IPS-NIHi7 (cell line): ENCODE measurements at regions not wholly inside any gene's neighbourhood (a gene's known extent, or its start where the extent isn't known, plus 50 kb on each side); places are given as distances from the start of the nearest gene placed in this dataset.

Source experiments
- DNase-seq: peaks from one replicate; pipeline ENCODE4 v3.0.0; 2012; ENCODE audit warnings: mixed read lengths; ENCODE audit errors: extremely low spot score

DNA sequence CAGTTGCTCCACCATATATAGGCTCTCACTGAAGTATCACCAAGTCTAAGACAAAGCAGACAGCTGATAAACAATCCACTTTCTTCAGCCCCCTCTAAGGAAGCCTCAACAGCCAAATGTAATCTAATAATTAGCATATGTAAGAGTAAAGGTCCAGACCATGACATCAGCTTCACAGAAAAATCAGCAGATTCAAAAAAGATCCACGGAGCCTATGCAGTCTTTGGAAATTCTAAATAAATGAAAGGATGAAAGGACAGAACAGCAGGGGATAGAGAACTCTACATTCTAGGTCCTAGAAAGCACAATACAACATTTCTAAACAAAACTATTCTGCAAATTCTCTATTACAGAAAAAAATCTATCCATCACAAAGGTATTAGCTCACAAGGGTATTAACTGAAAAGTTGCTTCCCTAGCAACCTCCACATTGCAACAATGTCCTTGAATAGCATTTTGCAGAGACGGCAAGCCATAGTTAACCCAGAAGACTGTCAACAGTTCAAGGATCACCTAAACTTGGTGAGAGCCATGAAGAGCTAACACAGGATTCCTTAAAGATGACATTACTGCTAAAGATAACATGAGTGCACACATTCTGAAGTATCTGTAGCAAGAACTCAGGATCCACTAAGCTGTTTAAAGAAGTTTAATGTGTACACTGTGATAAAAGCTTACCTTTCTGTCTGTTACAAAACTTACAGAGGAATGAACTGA is 74.3 kb downstream of the SIPA1L2 start:
- DNase-seq: no peak

DNA sequence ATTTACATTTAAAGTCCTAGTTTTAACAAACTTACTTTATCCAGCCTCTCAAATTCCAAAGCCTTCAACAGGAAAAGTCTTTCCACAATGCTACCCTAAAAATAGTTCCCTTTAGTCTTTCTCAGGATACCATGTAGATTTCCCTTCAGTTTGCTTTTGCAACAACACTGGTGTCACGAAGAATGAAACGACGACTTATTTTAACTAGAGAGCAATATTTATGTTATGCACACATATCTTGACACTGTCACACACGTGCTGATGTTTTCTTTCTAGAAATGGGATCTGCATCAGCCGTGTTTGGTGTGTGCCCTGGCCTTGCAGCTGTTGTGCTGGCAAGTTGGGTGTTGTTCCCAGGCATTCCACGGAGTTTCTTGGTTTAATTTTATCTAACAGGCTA is 75.5 kb downstream of the SIPA1L2 start:
- DNase-seq: no peak

DNA sequence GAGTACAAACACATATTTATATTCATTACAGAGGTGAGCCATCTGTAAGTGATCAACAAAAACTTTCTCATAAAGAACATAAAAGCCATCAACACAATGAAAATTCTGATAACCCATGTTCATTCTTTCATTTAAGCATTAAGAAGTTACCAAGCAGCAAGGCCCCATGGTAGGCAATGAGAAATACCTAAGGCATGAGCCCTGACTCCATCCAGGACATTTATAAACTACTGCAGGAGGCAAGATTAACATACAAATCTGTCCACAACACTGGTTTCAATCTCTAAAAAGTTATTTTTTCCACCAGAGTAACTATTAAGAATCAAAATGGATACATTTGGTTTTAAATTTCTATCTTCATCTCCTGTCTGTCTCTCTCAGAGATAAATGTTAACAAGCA is 76.1 kb downstream of the SIPA1L2 start:
- no peak for DNase-seq

DNA sequence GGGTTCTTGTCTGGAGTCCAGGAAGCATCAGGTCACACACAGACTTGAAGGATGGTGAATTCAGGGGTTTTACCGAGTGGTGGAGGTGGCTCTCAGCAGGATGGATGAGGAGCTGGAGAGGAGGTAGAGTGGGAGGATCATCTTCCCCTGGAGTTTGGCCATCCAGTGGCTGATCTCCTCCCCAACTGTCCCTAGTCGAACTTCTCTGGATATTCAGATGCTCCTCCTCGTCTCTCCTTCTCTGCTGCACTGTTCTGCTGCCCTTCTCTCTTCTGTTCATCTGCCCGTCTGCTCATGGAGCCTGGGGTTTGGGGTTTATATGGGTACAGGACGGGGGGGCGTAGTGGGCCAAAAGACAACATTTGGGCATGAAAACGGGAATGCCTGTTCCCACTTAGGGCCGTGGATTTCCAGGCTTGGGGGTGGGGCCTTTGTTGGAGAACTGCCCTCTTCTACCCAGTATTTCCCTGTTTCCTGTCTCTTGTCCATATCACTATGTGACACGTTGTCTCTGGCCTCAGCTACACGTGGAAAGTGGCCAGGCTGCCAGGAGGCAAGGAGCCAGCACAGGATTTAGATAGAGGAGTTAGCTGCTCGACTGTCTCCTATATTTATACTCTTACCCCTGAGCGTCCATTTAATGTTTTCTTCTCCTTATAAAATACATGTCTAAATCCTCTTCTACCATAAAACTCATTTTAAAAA is 76.7 kb downstream of the SIPA1L2 start:
- no peak for DNase-seq

DNA sequence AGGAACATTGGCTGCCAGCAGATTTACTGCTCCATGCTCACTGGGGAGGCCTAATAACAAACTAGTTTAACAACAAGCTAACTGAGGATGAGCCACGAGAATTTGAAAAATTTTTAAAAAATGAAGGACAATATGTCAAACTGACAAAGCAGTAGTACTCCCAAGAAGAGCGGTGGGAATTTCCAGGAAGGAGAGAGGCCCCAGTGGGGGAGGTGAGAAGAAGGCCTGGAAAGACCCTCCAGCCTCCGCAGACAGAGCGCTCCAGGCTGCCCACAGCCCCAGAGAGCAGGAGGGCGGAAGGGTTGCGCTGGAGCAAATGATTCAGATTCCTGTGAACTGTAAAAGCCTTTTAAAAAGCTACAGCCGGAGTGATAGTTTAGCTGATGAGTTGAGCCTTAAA is 78.5 kb downstream of the SIPA1L2 start:
- DNase-seq: no peak

DNA sequence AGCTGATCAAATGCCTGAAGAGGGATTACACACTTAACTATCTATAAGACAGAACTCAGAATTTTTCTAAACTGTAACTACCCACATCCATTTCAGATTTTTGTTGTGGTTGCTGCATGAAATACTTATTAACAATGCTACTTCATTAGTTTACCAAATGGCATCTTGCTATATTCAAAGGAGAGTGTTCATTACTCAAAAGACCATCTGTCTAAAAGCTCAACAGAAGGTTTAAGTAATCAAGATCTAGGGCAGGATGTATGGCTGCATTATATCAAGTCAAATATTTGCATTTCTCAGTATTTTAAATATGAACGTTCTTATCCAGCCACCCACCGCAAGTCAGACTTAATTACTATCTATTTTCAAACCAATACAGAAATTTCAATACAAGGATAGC is 79.9 kb downstream of the SIPA1L2 start:
- no peak for DNase-seq

DNA sequence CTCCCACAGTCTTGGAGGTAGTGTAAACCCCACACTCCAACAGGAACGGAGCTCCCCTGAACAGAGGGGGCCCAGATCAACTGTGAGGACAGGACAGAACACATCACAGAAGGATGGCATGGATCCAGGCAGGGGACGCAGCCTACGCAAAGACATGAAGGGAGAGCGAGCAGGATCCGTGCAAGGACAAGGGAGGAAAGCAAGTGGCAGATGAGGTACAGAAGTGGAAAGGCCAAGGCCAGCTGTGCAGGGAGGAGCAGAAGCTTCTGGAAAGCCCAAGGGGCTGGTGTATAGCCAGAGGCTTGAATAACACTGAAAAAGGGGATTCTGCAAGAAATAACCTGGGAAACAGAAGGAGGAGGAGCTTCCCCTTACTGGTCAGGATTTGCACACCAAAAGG is 81.2 kb downstream of the SIPA1L2 start:
- DNase-seq: no peak

DNA sequence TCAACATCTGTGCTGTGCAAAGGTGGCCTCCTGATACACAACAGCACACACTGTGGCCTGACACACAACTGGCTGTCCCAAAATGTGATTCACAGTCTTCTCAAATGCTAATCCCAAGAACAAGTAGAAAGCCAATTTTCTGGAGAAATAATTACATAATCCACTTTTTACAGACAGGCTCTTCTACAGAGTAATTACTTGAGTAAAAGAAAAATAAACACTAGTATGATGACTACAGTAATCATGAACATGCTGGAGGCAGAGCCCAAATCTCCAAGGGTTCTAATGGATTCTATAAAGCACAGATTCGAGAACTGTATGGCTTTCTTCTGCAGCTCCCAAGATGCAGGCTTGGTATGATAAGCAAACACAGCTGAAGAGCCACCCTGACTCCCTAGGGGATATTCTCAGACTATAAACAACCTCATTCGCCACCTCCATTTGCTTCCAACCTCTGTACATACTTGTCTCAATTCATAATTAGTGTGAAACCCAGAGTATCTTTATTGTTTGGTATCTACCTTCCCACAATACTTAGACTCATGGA is 81.9 kb downstream of the SIPA1L2 start:
- no peak for DNase-seq

DNA sequence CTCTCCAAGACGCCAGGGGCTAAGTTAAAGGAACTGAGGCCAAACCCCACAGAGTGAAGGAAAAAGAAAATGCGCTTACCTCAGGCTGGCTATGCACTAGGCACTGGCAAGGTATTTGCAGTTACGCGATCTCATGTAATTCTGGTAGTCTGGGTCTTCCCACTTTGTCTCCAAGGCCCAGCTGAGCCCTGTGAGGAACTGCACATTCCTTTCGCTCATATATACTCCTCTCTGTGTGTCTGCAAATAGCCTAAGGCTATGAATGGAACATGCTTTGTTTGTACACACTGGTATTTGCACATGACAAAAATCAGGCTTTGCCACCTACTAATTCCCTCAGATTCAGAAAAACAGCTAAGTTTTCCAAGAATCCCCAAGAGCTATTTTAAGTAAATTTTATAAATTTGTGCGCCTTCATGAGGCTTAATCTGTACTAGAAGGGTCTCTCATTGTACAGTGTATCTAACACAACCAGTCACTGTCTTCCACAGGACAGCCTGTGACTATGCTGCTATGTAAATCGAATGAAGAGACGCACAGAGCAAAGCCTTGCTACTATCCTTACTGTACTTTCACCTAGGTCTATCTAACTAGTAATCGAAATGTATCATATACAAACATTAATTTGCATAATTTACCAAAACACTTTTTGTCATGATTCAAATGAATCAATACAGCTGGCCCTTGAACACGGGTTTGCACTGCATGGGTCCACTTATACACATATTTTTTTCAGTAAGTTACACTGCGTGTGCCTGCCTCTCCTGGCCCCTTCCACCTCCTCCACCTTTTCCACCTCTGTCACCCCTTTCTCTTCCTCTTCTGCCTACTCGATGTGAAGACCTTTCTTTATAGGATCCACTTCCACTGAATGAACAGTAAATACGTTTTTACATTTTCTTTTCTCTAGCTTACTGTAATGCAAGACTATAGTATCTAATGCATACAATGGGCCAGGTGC is 87.0 kb downstream of the SIPA1L2 start:
- no peak for DNase-seq

DNA sequence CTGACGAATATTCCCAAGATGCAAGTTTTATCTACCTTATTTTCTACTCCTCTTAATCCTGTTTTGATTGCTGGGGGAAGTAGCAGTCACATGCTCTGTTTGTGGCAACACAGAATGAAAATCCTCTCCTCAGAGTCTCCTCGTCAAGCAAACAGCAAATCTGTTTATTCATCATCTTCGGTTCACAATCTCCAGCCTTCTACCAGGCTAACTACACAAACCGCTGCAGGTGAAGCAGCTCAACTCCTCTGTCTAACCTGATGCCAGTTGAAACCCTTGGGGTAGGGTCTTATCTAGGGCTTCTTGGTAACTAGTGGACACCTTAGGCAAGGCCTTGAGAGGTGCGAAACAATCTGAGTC is 91.0 kb downstream of the SIPA1L2 start:
- no peak for DNase-seq

DNA sequence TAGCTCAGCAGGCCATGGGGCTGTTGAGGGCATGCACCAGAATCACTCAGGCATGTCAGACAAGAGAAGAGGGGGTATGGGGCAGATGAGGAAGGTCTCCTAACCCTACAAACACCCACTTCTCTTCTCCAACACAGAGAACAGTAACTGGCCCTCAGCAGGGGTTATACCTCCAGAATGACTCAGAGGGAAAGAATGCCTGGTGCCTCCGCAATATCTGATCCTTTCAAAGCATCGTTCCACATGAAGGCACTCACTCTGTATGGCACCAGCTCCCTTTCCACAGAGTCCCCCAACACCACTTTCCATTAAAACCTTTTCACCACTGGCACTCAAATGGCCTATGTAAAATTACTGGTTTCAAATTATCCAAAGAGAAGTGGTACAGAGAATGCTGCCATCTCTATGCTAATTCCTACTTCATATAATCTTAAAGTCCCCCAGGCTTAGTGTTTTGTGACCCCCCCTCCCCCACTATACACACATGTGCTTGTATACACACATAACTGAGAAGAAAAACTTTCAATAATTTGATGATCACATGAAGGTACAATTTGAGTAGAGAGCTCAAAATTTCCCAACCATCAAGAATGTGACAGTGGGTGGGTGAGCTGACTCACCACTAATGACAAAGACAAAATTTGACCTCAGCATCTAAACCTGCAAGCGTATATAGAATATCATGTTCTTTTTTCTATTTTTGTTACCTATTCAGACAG is 91.5 kb downstream of the SIPA1L2 start:
- peak; percentile 65 for DNase-seq

DNA sequence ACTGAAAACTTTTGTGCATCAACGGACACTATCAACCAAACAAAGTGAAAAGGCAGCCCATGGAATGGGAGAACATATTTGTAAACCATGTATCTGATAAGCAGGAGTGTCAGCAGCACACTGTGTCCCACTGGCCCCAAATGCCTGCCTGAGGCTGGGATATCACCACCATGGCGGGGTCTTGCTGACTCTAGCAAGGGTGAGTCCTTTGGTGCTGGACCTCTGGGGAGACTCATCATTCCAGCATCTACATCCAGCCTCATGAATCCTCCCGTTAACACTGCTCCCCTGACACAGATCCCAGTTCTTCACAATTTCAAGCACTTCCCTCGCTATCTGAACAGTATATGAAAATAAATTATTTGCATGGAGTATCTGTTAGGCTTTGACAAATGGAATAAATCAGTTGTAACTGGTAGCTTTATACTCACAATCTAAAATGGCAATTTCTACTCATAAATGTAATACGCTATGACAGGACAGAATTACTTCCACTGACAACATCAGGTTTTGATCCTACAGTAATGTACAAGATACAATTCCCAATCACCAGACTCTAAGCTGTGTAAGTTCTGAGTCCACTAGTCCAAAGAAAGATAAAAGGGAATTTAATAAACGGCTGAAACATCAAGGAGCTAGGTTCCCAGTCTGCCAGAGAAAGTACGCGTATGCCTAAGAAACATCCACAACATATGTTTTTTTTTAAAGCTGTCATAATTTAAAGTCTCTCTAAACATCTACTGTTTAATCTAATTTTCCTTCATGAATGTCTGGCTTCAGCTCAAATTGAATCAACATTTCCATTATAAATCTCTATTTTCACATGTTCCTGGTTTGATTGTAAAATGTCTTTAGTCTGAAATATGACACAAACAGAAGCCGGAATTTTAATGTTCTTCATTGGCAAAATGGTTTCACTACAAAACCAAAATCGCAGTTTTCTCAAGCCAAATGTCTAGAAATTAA is 95.1 kb downstream of the SIPA1L2 start:
- no peak for DNase-seq

DNA sequence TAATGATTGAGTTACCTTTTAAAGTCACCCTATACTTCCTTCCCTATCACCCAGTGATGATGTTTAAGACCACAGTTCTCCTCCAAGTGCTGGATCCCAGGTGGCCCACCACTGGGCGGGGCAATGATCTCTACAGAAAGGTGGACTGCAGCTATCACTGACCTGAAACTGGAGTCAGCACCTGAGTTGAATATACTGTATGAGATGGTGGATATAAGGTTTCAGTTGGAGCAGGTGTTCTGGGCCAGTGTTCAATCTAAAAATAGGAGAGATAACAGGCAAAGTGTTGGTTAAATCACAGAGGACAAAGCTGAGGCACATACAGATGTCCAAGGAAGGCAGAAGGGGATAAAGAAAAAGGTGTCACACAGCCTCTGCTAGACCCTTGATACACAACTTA is 96.6 kb downstream of the SIPA1L2 start:
- no peak for DNase-seq

DNA sequence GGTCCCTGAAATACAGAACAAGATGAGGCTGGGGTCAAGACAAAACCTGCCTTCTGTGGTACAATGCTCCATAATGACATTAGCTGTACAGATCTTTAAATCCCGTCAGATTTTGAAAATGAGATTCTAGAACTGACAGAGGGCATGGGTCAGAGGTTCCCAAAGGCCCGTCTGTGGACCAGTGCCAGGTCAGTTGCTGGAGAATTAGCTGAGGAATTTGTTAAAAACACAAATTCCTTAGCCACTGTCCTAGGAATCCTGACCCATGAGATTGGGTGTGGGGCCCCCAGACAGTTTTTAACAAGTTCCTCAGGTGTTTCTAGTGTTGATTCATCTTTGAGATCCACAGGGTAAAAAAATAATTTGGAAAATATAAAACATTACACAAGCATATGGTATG is 97.0 kb downstream of the SIPA1L2 start:
- DNase-seq: no peak

DNA sequence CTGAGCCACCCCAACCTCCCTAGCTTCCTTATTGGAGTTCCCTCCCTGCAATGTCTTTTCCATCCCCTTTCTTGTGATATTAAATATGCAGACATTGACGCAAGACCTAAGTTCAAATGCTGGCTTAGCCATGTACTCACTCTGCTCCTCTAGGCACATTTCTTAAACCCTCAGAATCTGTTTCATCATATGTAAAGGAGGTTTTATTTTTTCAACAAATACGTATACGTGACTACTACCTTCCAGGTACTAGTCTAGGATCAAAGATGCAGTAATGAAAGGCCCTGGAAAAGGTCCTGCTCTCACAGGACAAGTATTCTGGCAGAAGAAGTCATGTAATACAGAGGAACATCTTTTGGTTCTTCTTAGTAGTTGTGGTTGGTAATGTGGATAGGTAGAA is 98.6 kb downstream of the SIPA1L2 start:
- DNase-seq: no peak

DNA sequence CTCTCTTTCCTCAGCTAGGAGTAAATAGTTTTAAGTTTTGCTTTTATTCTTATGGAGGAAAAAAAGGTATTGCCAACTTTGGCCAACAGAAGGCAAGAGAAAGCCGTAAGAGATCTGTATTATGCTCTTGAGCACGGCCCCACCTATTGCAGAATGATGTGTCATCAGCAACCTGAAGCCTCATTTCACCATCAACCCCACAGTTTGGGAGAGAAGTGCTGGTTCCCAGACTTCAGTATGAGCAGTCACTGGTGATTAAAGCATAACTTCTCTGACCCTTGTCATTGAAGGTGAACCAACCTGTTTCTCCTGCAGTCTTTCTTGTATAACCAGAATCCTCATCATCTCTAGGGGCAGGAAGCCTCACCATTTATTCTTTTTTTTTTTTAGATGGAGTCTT is 100.2 kb downstream of the SIPA1L2 start:
- no peak for DNase-seq

DNA sequence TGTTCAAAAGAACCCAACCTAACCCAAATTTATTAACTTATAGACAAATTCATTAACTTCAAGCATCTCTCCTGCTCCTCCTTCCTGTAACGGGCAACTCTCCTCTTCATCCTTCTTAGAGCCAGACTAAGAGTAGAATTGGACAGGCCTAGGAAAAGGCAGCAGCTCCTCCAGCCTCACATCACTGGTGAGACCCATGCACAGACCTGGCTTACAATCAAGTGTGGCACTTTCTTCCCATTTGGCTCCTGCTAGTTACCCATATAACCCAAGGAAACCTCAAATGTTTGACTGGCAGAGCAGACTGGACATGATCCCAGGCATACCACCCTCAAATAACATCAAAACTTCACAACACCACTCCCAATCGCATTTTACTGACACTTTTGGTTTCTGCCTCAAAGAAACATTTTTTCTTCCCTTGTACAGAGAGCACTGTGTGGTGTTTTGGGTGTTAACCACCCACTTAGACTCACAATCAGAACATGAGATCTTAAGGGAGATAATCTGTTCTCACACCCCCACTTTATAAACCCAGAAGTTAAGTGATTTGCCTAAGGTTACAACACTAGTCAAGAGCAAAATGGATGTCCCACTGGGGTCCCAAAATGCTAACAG is 101.4 kb downstream of the SIPA1L2 start:
- no peak for DNase-seq

DNA sequence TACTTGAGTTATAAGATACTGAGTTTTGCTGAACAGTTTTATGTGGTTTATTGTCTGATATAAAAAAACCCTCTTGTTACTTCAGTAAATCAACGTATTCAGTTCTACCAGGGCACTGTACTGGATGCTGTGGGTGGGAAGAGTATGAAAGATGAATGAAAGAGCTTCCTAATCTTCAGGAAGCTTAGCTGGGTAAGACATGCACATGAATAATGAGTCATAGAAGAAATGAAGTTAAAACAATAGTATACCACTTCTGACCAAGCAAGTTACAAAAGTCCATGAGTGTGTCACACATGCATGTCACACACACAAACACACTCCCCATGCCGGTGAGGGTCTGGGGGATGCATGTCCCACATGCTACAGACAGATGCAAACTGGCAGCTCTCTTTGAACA is 105.9 kb downstream of the SIPA1L2 start:
- DNase-seq: no peak

DNA sequence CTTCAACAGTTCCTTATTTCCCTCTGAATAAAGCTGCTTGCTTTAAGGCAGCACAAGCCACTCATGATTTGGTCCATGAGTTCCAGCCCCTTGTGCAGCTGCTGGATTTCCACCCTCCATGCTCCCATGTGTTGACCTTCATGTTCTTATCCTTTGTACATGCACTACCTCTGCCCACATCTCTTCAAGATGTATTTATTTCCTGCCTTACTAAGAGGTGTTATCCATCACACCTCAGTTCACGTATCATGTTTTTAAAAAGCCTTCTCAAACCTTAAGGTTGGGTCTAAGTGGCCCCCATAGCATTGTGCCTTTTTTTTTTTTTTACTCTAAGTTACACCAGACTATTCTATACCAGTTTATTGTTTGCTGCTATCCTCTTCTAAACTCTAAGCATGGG is 107.7 kb downstream of the SIPA1L2 start:
- no peak for DNase-seq

DNA sequence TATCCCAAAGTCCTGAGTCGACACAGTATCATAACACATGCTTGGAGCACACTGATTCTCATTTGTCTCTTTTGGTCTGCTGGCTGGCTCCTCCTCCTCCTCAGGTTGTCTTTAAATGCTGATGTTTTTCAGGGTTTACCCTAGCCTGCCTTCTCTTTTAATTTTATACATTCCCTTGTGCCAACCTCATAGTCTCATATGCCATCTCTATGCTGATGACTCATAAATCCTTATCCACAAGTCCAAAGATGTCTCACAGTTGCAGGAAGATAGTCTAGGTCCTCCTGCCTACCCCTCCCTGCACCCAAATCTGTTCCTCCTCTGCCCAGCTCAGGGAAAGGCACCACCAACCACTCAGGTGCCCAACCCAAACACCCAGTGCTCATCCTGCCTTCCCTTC is 108.3 kb downstream of the SIPA1L2 start:
- no peak for DNase-seq
